Tibial nerve (tissue), 4 donors: ENCODE measurements at regions not wholly inside any gene's neighbourhood (a gene's known extent, or its start where the extent isn't known, plus 50 kb on each side); places are given as distances from the start of the nearest gene placed in this dataset.

ENCODE experiments used
- CTCF ChIP-seq, 5 experiments: fragments of 200-600 bp in 3 of 5; fragments of 450-650 bp in 2 of 5; sonication (generic) in 3 of 5; IDR thresholded peaks; one replicate each; pipeline ENCODE4 v1.5.1; 2016 to 2019; ENCODE audit warnings: antibody characterized with exemption in 5 of 5, mild to moderate bottlenecking in 3 of 5, moderate library complexity in 2 of 5
- EP300 ChIP-seq, 2 donors: sonication (generic); formaldehyde crosslinking; IDR thresholded peaks; one replicate each; pipeline ENCODE4 v1.6.1; 2017; ENCODE audit warnings: antibody characterized with exemption in 2 of 2, mild to moderate bottlenecking in 1 of 2
- POLR2A ChIP-seq, 2 donors: fragments of 450-650 bp; IDR thresholded peaks; one replicate each; pipeline ENCODE4 v1.6.1; 2017; ENCODE audit warnings: antibody characterized with exemption in 2 of 2, mild to moderate bottlenecking in 2 of 2, moderate library complexity in 2 of 2

DNA sequence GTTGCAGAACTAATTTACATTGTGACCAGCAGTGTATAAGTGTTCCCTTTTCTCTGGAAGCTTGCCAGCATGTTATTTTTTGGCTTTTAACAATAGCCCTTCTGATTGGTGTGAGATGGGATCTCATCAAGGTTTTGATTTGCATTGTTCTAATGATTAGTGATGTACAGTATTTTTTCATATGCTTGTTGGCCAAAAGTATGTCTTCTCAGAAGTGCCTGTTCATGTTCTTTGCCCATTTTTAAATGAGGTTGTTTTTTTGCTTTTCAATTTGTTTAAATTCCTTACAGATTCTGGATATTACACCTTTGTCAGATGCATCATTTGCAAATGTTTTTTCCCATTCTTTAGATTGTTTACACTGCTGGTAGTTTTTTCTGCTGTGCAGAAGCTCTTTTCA lies 627.0 kb upstream of the CNTNAP2 start:
- no peak for TF ChIP-seq CTCF (IDR thresholded peaks at IDR 0.05)
- no peak for TF ChIP-seq EP300 (IDR thresholded peaks at IDR 0.05)
- no peak for TF ChIP-seq POLR2A (IDR thresholded peaks at IDR 0.05)
